SK-N-SH treated with all-trans-retinoic acid at 6 μM for 48 hours (cell line): ENCODE measurements at regions not wholly inside any gene's neighbourhood (a gene's known extent, or its start where the extent isn't known, plus 50 kb on each side); places are given as distances from the start of the nearest gene placed in this dataset.

Source experiments
- GLIS3 ChIP-seq: fragments of 250-450 bp; sonication (Bioruptor Pico); IDR thresholded peaks from 2 replicates; pipeline ENCODE4 v1.5.0; 2020; ENCODE audit warnings: mild to moderate bottlenecking, moderate library complexity
- PATZ1 ChIP-seq: fragments of 250-450 bp; sonication (Bioruptor Pico); IDR thresholded peaks from 2 replicates; pipeline ENCODE4 v1.8.0; 2020; ENCODE audit warnings: mild to moderate bottlenecking, moderate library complexity, borderline replicate concordance

DNA sequence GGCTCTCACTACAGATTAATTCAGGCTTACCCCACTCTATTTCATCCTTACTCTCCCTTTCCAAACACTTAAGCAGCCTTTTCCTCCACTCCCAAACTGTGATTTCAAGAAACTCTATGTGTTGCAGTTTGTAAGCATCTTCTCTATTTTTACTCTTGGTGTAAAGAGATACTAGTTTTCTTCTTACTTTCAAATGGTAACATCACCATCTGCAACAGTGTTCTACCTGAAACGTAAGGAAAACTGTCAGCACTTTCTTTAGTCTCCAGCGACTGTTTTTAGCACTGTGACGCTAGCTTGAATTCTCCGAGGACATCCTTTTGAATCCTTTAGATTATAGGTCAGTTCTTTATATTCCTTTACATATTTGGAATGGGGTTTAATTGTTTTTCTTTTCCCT lies 335.2 kb downstream of the PDGFC start:
- TF ChIP-seq GLIS3 (no peak), PATZ1 (no peak)
